SKM-1 treated with dmso at 0.1 percent for 144 hours (cell line): ENCODE measurements at regions not wholly inside any gene's neighbourhood (a gene's known extent, or its start where the extent isn't known, plus 50 kb on each side); places are given as distances from the start of the nearest gene placed in this dataset.
A peak's percentile ranks its signal among the peaks of the same experiment; 100 is the strongest.
"Not testable (repeated sequence)": the region's sequence is repeated elsewhere in the genome, so short reads cannot be mapped to it uniquely, and the experiment has no call there.

Experiments used
- DNase-seq: peaks from one replicate; lab custom pipeline; 2025; ENCODE audit not compliant: unreplicated experiment; lab: John Stamatoyannopoulos, UW

DNA sequence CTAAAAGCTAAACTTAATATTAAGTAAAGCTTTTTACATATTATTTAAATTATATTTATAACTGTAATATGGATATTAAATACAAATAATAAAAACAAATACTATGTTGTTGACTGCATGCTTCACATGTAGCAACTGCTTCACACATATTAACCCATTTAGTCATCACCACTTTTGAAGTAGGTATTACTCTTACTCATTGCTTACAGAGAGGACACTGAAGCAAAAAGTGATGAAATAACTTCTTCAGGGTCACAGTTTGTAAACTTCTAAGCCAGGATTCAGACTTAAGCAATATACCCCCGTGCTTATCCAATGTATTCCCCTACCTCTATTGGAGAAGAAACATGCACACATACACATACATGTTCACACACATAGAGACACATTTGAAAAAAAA is 166.6 kb downstream of the DKK2 start:
- no peak for DNase-seq

DNA sequence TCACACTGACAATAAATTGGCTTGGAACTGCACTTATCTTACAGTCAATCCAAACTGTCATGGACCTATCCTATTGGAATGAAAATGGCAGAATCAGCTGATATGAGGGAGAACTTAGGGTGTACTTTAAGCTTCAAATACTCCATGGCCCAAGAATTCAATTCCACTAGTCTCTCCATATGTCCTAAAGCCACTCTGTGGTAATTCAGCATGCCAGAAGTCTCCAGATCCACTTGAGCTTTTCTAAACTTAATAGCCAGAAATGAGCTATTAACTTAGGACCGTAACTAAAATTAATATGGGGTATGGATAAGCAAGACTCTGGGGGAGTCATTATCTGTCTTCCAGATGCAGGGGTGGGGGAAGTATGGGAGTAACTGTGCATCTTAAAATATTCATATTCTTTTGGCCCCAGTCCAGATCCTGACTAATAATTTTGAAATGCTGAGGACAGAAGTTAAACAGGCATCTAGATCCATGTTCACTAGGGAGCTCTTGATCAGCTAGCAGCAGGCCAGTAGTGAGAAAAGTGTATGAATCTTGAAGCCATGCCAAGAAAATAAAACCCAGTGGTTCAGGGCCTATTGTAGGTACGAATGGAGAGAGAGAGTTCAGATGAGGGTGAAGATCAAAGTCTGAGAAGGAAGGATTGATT is 167.6 kb downstream of the DKK2 start:
- no peak for DNase-seq

DNA sequence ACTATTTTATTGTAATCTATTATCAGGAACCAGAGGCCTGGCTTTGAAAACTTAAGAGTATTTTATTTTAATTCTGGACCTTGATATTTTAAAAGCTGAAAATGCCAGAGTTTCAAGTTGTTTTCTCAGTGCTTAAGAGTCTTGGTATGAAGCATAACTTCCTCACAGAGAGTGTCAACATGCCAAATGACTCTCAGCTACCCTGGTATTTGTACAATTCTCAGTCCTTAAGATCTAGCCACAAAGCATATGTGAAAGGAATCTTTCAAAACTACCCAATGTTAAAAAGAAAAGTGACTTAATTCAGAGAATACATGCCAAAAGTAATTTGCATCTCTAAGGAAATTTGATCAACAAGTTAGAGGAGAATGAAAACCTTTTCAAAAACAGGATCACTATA is 171.9 kb downstream of the DKK2 start:
- no peak for DNase-seq

DNA sequence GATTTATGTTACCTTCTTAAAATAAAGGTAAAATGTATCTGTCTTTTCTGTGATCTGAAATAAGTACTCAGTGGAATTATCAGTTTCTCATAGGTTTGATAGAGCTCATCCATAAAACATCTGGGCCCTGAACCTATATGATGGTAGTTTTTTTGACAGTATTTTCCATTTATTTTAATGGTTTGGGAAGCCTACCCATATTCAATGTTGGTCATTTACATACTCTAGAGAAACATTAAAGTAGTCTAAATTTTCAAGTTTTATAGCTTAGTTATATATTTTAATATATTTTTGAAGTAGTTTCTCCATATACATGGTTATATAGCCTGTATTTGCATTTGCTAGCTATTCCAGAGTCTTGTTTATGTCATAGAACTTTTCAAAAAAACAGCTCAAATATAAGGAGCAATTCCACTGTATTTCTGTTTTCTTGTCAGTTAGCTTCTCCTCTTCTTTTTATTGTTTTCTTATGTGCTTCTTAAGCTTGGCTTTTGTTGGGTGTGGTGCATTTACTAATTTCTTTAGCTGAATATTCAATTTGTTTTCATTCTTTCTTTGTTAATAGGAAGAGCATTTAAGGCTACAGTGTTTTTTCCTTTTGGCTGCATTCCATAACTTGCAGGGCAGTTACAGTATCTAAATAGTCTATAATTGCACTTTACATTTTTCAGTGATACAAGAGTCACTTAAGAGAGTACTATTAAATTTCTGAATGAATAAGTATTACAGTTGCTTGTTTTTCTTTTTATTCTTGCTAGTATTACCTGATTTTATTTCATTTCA is 181.4 kb downstream of the DKK2 start:
- DNase-seq = no peak

DNA sequence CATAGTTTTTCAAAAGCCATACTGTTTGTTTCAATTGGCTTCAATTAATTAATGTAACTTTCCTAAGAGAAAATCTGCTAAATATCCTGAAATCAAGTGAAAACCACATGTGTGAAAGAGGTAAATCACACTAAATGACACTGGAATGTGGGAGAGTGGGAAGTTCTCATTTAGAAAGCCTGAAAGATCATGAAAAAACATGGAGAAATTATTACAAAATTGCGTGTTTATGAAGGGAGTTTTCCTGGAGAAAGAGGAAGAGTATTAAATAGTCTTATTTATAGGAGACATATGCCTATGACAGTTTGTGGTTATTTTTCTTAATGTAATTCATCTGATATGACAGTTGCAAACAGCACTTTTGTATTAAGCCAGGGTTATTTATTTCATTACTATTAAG is 183.7 kb downstream of the DKK2 start:
- DNase-seq = no peak

DNA sequence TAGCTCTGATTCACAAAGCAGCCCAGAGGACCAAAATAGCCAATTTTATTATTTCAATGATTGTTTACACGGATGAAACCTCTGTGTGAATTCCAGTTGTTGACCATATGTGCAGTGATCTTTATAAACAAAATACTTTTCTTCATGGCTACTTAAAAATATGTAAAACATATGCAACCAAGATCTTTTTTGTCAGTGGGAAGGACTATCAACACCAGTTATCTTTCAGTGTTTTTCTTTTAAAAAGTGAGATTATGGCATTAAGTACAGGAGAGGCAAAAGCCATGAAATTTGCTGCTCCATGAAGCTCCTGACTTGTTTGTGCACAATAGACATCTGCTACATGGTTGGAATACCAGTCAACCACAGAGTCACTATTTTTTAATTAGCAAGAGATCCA is 184.4 kb downstream of the DKK2 start:
- no peak for DNase-seq

DNA sequence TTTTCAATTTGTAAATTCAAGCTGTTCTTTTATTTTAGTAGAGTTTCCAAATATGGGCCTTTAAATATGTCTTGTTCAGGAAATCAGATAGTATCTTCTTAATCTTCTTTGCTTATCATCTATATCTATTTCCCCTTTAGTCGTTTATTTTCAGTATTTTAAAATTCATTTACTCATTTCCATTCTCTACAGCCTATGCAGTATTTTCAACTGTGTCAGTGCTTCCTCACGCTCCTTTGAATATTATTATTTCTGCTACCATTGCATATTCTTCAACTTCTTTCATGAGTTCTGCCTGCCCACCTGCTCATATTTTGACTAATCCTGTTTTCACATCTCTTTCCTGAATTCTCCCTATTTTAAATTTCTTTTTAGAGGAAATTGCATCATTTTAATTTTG is 185.4 kb downstream of the DKK2 start:
- DNase-seq = no peak

DNA sequence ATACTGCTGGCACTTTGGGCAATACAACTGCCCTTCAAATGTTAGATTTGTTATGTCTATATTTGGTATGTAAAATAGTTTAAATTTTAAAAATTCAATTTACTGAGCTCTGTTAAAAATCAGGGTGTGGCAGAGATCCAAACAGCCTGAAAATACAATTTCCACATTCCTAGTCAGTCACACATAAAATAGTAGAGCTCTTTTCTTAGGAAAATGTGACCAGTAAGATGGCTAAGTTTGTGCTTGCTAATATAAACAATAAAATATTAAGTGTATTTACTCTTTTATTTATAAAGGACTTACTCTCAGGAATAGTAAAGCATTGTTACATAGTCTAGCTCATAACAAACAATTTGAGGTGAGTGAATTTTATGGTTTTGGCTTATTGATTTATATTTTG is 200.2 kb downstream of the DKK2 start:
- DNase-seq = no peak

DNA sequence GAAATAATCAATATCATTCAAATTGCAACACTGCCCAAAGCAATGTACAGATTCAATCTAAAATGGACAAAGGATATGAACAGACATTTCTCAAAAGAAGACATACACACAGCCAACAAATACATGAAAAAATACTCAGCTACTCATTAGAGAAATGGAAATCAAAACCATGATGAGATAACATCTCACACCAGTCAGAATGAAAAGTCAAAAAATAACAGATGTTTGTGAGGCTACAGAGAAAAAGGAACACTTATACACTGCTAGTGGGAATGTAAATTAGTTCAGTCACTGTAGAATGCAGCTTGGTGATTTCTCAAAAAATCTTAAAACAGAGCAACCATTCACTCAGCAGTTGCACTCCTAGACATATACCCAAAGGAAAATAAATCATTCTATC is 205.2 kb downstream of the DKK2 start:
- DNase-seq = no peak

DNA sequence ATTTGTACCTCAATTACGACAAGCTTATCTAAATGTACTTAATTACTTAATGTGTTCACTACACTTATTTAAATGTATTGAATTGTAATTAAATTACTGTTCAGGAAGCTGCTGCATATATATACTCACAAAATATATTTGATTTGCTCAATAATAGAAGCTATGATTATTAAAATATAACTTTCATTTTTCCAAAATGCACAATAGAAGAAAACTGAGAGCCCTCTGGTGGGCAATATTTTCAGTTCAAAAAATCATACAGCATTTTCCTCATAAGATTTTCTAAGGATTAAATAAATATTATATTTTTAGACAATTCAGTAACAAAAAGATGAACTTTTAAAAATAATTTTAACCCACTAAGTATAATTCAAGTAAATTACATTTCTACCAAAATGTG is 217.3 kb downstream of the DKK2 start:
- no peak for DNase-seq

DNA sequence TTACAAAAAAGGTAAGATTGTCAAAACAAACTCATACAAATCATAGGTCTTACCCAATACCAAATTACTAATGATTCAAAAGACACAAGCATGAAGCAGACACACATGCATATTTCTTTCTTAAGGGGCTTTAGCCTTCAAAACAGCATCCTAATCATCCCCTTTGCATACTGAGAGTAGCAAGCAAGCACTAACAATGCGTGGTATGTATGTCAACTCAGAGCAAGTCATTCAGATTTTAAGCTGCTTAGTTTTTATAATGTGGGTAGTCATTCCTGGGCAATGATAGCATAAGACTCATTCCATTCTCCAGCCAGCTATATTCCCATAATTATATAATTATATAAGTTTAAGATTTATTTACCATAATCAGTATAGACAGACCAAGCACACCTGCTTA is 219.6 kb downstream of the DKK2 start:
- no peak for DNase-seq

DNA sequence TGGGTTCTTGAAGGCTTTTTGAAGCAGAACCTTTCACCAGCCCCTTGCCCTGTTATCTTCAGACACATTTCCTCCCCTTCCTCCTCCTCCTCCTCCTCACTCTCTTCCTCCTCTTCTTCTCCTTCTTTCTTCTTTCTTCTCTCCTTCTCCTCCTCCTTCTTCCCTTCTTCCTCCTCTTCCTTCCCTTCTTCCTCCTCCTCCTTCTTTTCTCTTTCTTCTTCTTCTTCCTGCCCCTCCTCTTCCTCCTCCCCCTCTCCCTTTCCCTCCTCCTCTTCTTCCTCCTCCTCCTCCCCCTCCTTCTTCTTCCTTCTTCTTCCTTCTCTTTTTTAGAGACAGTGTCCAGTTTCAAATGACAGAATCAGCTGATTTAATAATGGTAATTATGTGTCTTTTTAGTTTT is 226.0 kb downstream of the DKK2 start:
- DNase-seq = no peak

DNA sequence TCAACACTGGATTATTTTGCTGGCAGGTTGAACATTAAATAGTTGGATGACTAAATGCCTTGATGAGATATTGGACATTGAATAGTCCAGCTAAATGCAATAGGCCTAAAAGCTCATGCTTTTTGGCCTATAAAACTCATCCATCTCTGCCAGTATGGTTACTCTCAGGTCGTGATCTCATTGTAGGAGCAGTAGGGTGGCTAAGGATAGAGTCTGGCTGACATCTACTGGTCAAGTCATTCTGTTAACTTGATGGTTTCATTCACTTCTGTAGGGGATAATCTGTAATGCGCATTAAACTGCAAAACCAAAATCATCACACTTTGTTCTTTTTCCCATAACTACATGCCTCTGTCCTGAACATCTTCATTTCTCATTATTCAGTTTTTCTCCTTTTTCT is 227.0 kb downstream of the DKK2 start:
- DNase-seq = peak; percentile 23

DNA sequence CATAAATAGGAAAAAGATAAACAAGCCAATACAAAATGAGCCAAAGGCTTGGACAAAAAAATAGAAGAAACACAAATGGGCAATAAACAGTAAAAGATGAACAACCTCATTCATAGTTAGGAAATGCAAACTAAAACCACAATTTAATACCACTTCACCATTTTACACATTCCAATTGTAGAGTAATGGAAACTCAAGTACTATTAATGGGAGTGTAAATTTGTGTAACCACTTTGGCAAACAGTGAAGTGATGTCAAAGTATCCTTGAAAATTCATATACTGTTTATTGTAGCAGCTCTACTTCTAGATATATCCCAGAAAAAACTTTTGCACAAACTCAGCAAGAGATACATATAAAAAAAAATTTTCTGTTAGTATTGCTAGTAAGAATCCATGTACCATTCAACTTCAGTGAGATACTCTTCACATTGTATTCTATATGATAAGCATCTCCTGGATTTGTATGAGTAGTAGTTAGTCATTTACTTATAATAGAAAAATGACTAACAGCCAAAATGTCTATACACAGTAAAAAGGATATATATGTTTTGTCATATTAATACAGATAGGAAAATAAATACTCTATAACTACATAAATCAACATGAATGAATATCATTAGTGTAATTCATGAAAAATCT is 229.8 kb downstream of the DKK2 start:
- DNase-seq = no peak

DNA sequence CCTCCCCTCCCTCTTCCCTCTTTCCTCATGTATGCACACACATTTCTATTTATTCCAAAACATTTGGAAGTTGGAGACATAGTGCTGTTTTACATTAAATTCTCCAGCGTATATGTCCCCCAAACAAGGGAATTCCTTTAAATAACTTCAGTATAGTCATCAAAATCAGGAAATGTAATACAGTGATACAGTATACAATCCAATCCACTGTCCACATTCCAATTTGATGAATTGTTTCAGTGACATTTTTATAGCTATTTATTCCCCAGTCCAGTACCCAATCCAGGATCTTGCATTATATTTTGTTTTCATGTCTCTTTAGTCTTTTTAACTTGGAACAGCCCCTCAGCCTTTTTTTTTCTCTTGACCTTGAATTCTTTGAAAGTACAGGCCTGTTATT is 233.0 kb downstream of the DKK2 start:
- DNase-seq = no peak

DNA sequence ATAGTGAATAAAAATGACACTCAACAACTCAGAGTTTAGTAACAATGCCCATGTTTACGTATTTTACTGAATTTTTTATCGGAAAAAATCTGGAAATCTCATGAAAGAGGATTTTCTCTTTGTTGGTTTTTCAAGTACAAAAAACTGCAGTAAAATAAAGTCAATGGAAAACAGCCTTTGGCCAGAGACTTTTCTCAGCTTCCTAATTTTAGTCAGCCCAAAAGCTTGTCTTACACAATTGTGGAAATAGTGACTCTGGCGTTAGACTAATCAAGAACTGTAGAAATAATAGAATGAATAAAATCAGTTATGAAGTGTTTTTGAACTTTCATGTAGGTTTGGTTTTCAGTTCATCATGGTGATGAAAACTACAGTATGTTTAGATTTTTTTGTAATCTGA is 234.7 kb downstream of the DKK2 start:
- no peak for DNase-seq

DNA sequence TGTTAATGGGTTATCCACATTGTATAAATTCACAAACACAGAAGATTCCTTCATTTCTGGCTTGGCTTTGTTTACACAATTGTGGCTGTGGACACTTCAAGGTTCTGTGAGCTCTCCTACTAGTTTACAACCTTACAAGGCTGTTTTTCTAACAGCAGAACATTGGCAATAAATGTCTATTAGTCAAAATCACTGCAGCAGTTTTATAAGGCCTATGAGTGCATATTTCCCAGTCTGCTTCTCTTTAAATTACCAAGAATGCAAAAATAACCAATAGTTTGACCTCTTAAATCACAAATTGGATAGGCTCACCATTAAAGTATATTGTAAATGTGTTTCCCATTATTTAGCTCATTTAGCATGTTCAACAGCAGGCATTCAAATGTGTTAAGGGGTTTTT is 239.2 kb downstream of the DKK2 start:
- DNase-seq = no peak

DNA sequence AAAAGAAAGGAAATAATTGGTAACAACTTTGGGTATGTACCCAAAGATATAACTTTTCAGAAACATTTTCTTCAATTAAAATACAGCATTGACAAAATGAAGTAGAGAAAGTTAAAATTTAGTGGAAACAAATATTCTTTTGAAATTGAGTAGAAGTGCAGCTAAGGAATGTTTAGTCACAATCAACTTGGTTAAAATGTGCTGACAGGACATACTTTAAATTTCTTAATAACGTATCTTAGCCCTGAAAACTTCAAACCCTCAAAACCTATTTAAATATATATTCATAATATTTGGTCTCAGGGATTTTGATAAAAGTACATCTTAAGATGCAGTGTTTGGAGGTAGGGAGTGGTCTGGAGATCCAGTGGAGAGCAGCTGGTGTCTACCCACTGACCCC is 240.8 kb downstream of the DKK2 start:
- DNase-seq = no peak

DNA sequence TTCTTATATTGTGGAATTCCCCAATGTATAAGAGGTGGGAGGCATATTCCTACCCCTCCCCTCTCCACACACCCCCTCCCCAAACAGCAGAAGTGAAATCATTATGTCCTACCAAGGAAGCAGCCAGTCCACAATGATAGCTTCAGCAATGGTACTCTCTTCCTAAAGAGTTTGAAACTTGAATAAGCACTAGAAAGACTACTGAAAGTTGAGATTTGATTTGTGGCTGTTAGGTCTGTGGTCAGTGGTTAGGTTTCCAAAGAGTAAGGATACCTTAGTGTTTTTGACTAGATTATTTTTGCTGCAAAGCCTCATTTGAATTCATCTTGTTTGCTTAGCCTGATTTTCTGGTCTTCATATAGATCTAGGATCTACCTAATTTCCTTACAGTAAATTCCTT is 242.2 kb downstream of the DKK2 start:
- DNase-seq = no peak

DNA sequence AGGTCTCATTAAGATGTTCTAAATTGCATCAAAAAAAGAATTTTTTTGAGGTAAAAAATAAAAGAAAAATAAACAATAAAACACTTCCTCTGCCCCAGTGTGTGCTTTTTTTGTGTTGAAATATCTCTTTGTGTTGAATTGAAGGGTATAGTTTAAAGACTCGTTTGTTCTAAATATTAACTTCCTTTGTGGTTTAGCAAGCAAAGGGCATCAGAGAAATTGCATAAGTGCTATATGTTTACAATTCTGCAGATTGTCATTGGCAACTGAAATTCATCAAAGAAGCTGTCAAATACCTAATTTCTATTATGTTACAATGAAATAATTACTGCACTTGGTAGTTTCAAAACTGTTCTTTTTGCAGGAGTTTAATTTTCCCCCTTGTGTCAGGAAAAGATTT is 260.5 kb downstream of the DKK2 start:
- DNase-seq = peak; percentile 68

DNA sequence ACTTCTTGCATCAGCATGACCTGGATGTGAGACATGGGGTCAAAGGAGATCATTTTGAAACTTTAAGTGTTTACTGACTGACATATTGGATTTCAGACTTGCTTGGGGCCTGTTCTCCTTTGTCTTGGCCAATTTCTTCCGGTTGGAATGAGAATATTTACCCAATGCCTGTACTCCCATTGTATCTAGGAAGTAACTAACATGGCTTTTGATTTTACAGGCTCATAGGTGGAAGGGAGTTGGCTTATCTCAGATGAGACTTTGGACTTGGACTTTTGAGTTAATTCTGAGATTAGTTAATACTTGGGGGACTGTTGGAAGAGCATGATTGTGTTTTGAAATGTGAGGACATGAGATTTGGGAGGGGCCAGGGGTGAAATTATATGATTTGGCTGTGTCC is 262.1 kb downstream of the DKK2 start:
- DNase-seq = not testable (repeated sequence)

DNA sequence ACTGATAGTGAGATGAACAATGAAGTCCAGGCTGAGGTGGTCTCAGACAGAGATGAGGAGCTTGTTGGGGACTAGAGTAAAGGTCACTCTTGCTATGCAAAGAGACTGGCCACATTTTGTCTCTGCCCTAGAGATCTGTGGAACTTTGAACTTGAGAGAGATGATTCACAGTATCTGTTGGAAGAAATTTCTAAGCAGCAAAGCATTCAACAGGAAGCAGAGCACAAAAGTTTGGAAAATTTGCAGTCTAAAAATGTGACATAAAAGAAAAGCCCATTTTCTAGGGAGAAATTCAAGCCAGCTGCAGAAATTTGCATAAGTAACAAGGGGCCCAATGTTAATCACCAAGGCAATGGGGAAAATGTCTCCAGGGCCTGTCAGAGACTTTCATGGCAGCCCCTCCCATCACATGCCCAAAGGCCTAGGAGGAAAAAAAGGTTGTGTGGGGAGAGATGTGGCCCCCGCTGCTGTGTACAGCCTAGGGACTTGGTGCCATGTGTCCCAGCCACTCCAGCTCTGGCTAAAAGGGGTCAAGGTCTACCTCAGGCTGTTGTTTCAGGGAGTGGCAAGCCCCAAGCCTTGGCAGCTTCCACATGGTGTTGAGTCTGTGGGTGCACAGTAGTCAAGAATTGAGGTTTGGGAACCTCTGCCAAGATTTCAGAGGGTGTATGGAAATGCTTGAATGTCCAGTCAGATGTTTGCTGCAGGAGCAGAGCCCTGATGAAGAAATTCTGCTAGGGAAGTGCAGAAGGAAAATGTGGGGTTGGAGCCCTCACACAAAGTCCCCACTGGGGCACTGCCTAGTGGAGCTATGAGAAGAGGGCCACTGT is 262.8 kb downstream of the DKK2 start:
- no peak for DNase-seq
